GDM1 (cell line): ENCODE measurements at regions not wholly inside any gene's neighbourhood (a gene's known extent, or its start where the extent isn't known, plus 50 kb on each side); places are given as distances from the start of the nearest gene placed in this dataset.

Experiments
- DNase-seq: peaks from one replicate; lab custom pipeline; 2025; lab: John Stamatoyannopoulos, UW

DNA sequence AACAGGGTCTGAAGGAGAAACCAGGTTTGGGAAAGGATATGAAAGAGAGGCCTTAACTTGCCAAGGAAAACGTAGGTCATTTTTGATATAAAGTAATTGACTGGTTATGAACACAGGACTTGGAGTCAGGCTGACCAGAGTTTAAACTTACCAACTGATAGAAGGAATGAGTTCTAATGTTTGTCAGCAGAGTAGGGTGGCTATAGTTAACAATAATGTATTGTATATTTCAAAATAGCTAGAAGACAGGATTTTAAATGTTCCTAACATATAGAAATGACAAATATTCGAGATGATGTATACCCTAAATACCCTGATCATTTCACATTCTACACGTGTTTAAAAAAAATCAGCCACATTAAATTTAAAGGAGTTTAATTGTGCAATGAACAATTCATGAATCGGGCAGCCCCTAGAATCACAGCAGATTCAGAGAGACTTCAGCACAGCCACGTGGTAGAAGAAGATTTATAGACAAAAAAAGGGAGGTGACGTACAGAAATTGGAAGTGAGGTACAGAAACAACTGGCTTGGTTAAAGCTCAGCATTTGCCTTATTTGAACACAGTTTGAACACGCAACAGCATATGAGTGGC is 52.5 kb upstream of the PLEKHG7 start:
- no peak for DNase-seq

DNA sequence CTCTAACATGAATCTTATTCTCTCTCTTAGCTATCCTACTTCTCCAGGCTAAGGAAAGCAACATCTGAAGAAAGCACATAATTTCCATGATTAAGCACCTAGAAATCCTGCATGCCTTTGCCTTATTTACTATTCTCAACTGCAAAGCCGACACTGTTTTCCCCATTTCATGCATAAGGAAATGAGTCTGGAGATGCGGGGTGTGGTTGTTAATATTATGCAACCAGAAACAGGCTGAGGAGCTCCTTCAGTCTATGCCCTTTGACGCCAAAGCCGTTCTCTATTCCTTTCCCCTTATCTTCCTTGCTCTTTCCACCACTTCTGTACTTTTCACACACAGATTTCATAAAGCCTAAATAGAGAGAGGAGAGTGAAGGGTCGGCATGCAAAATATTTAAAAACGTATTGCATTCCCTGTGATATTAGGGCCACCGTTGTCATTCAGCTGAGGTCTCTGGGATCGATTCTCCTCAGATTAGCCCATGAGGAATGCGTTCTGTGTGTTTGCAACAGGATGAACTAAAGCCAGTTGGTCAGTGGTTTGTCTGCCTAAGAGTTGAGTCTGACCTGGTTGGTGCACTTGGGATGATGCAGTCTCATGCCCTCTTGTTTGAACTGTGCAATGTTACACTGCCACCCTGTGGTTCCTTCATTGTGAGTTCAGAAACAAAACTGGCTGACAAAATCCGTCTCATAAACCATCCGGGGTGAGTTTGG is 53.1 kb upstream of the PLEKHG7 start:
- DNase-seq: peak; percentile 36

DNA sequence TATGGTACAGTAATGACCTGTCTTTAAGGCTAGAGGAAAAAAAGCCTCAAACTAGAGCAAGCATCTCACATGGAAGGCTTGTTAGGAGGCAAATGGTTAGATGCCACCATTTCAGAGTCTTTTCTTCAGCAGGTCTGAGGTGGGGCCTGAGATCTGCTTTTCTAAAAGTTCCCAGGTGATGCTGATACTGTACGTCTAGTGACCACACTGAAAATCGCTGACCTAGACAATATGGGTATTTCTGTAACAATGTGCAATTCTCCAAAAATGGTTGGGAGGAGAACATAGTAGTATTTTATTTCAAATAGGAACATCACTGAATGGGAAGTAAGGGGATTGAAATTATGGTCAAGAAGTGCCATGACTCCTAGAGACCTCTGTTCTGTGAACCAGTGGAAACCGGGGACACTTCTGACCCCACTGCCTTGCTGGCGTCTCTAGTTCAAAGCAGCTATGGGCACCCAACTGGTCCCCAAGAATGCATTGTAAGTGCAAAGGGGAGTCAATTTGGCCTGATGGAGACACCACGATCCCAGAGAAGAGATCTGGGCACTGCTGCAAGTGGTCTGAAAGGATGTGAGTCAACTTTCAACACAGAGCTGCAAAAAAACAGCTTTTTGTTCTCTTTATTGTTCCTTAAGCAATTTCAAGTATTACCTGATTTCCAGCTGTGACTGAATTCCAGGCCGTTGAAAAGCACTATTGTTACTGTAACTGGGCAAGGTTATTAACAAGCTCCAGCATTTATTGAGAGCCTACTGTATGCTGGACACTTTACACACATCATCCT is 54.4 kb upstream of the PLEKHG7 start:
- DNase-seq: no peak

DNA sequence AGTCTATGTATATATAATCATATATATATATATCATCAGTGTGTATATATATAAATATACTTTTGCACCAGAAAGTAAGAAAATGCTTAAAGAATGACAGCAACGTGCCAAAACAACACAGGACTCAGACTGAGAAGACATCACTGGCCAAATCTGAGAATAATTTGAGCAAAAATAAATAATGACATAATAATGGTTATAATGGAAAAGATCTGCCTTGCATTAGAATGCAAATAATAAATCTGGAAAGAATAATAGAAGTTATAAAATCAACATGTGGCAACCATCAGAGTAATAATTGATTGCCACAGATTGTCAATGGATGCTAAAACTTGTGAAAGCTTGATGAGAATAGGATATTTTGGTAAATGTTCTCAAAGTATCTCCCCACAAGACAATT is 61.5 kb upstream of the PLEKHG7 start:
- DNase-seq: no peak

DNA sequence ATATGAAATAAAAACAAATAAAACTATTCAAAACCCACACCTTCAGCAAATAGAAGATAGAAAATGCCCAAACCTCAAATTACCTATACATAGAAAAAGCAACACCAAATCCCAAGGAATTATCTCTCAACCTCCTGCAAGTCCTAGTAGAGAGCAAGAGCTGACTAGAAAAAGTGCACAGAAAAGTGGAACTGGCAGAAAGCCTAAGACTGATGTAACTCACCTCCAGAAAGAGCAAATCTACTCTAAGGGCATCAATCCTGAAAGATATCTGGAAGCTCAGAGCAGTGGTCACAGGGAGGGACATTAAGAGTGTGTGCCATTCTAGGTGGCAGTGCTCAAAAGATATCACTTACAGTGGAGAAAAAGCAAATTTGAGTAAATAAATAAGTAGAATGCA is 62.1 kb upstream of the PLEKHG7 start:
- no peak for DNase-seq

DNA sequence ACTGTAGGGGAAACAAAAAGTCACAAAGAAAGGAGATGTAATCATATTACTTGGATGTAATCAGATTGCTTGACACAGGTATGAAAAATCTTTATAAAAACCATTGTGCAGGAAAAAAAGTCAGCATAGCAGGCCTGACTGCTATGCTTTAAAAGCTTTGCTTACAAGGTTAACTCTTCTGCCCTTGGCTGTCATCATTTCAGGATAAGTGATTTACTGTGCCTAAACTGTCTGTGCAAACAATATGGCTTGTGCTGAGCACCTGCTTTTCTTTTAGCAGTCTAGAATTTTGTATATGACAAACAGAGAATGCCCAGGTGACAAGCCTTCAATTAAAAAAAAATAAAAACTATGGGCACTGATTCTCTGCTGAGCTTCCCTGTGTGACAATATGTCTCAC is 63.8 kb upstream of the PLEKHG7 start:
- no peak for DNase-seq

DNA sequence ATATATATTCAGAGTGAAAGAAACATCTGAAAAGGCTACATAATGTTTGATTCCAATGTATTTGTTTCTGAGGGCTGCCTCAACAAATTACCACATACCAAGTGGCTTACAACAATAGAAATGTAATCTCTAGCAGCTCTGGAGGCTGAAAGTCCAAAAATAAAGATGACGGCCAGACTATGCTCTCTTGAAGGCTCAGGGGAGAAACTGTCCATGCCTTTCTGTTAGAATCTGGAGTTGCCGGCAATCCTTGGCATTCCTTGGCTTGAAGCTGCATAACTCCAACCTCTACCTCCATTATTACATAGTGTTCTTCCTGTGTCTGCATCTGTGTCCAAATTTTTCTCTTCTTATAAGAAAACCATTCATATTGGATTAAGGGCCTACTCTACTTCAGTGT is 68.1 kb upstream of the PLEKHG7 start:
- DNase-seq: no peak

DNA sequence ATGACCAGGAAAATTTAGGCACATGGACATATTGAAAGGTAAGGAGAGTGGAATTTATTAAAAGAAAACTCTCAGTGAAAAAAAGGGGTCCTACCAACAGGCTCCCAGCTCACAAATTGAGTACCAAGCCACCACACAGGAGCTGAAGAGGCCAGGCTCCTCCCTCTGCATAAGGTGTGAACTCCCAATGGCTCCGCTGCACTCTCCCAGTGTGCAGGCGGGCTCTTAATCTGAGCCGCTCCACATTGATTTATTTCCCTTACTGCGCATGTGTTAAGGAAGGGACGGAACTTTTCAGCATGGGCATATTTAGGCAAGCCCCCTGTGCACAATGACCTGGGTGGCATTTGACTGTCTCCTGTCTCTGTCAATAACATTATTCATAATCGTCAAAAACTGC is 68.6 kb upstream of the PLEKHG7 start:
- no peak for DNase-seq

DNA sequence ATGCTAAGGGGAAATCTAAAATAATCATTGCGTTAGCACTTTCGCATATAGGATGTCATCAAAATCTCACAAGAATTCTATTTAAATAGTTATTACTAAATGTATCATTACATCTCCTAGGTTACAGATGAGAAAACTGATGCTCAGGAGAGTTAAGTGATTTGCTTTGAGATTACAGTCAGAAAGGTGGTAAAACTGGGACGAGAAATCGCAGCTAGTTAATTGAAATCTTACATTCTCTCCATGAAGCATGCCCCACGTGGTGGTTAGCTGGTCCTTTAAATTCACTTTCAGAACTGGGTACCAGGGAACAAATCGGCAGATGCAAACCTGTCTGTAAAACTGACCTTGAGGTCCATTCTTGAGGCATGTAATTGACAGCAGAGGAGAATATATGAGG is 71.8 kb upstream of the PLEKHG7 start:
- DNase-seq: no peak

DNA sequence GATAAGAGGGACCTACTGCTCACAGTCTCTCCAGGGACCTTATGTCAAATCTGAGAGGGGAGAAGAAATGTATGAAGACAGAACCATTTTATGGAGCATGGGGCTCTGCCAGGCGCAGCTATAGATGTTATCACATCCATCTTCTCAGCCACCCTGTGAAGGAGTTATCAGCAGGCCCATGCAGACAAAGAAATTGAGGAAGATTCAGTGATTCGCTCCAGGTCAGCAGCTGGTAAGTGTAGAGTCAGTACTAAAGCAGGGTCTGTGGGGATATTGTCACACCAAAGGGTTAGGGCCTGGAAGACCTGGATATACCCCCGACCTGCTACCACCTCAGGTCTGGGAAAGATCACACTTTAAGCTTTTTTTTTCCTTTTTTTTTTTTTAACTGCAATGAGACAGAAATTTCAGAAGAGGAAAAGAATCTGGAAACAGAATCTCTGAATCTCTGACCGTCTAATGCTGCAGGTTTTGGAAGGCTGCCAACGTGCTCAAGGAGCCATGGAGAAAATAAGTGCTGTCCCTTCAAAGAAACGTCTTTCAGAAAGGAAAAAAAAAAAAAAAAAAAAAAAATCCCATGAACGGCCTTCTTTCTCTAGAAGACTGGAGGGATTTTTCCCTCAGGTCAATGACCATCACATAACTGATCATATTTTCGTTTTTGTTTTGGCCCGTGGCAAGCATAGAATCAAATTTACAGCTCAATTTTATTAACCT is 73.3 kb upstream of the PLEKHG7 start:
- no peak for DNase-seq

DNA sequence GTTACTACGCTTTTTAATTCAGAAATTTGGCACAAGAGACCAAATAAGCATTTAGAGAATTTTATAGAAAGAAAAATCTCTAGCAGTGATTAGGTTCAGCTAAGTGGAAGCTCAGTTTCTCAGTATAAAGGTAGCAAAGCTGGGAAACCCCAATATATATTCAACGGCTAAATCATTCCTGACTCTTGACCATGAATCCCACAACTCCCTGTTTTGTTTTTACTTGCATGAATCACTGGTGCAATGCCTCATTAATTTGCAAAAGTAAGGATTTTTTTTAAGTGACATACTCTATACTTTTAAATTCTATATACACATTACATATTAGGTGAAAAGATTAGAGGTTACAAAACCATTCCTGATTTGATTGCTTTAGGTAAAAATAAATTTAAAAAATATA is 74.3 kb upstream of the PLEKHG7 start:
- DNase-seq: no peak

DNA sequence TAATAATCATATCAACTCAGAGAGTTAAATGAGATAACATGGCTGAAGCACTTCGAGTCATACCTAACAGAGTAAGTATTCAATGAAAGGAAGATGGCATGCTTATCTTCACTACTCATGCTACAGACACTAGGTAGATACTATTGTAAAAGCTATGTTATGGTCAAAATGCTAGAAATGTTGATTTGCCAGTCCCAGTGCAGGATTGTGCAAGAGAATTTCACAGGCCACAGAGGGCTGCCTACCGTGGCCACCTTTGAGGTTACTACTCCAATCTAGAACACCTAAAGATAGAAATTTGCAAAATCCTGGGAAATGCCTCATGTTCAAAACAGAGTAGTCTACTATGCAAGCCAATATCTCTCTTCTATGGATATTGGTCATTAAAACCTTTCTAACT is 75.3 kb upstream of the PLEKHG7 start:
- DNase-seq: no peak

DNA sequence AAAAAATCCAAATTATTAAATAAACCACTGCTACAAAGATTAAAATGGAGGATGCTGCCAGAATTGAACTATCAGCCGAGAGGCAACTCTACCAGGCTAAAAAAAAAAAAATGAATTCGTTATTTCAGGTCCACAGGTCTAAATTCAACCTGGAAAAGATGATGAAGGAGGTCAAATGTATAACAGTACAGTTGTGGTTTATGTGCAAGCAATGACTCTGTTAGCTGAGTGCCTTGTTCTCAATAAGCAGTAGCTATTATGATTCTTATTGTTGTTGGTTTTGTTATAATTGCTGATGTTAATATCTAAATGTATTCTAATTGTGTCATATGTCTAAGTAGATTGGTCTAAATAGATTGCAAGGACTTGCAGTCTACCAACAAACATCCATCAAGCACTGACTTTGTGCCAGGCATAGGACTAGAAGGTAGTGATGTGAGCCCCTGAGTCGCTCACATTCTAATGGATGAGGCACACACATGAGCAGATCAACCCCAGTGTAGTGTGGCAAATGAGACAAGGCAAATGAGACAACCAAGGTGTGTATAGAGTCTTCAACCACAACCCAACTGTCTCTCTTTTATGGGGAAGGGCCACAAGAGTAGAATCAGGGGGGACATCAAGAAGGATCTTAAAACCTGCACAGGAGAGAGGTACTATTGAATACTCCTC is 77.0 kb upstream of the PLEKHG7 start:
- DNase-seq: no peak

DNA sequence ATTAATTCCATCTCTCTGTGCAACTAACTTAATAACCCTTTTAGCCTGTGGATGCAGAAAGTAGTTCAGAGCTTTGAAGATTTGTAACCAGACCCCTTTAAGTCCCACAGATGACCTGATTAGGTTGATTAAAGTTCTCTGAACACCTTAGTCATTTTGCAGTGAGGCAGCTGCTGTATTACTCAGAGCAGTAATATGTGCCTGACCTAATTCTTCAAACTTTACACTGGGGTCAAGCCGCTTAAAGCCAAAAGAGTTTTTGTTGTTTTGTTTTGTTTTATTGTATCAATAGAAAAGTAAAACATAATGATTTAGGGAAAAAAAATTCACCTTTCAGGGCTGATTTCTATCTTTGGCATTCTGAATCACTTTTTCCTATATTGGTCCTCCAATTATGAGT is 78.6 kb upstream of the PLEKHG7 start:
- DNase-seq: no peak

DNA sequence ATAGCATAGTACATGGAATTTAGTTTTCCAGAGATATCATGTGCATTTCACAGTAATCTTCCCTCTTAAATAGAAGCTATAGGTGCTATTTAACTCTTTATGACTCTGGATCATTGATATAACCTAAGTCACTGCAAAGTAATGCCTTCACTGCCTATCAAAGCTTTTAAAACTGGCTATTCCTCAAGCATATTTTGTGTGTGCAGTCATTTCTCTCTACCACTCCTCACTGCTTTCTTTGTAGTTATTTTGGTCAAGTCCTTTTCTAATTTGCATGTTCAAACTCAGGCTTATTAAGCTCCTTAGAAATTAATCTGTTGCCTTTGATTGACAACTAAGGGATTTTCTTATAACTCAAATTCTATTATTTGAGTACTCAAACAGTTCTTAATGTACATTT is 79.4 kb upstream of the PLEKHG7 start:
- DNase-seq: no peak

DNA sequence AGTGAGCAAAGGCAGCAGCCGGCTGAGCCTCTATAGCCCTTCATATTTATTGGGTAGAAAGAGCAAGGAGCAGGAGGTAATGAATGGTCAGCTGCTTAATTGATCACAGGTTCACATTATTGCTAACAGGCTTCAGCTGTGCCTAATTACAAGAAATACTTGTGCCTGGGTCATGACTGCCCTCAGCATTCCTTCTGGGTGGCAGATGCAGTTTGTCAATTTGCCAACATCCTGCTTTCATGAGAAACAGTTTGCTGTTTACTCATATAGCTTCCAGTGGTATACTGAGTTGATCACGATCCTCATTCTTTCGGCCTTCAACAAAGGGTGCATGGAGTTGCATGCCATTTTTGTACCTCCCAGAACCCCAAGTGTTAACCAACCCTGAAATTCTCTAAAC is 81.0 kb upstream of the PLEKHG7 start:
- DNase-seq: no peak

DNA sequence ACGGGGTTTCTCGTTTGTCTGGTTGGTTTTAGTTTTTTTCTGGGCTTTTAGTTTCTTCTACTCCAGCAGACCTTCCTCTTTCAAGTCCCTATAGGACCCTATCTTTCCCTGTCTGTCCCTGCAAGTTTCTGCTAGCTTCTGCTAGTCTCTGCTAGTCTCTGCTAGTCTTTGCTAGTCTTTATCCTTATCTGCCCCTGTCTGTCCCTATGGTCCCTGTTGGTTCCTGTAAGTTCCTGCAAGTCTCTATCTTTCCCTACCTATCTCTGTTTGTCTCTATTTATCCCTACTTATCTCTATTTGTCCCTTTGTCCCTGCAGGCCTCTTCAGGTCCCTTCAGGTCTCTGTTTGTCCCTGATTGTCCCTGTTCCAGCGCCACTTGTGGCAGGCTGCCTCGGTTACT is 81.5 kb upstream of the PLEKHG7 start:
- no peak for DNase-seq

DNA sequence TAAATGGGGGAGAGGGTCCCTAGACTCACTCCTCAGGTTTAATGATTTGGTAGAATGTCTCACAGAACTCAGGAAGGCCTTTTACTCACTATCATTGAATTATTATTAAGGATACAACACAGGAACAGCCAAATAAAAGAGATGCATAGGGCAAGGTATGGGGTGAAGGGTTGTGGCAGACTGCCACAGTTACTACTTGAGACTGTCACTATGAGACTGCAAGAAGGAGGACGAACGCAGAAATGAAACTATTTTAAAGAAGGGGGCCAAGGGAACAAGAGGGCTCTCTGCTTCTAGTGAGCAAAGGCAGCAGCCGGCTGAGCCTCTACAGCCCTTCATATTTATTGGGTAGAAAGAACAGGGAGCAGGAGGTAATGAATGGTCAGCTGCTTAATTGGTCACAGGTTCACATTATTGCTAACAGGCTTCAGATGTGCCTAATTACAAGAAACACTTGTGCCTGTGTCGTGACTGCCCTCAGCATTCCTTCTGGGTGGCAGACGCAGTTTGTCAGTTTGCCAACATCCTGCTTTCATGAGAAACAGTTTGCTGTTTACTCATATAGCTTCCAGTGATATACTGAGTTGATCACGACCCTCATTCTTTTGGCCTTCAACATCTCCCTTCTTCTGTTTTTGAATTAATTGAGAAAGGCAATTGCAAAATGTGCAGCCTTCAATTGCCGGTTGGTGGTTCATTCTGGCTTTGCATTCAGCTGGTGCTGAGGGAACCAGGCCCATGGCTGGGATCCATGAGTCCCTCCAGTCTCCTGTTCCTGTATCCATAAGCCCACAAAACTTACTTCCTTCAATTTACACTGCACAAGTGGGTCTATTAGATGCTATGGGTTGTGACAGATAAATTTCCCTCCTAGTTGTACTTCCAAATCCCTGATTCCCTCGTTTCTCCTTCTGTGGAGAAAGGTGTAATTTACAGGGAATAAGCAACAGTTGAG is 82.8 kb upstream of the PLEKHG7 start:
- DNase-seq: no peak

DNA sequence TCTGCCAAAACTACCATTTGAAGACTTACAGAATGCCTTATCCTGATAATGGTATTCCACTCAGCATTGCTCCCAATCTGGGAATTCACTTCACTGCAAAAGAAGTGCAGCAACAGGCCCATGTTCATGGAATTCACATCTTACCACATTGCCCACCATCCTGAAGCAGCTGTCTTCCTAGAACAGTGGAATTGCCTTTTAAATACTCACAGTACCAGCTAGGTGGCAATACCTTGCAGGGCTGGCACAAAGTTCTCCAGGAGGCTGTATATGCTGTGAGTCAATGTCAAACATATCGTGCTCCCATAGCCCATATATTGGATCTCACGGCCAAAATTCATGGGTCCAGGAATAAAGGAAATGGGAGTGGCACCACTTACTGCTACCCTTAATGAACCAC is 83.8 kb upstream of the PLEKHG7 start:
- no peak for DNase-seq

DNA sequence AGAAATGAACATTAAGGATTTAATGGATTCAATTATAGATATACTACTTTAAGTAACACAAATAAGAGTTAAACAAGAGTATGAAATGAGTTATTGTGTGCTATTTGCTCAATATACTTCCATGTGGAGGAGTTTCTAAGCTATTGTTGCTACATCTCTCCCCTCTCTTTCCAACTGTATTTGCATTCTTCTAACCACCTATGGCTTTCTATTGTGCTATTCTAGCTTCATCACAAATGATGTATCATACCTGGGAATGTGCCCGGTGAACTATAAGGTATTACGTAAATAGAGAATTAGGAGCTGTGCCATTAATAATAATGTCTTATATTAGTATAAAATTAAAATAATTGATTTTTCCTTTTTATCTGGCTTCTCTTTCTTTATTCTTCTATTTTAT is 87.1 kb upstream of the PLEKHG7 start:
- no peak for DNase-seq

DNA sequence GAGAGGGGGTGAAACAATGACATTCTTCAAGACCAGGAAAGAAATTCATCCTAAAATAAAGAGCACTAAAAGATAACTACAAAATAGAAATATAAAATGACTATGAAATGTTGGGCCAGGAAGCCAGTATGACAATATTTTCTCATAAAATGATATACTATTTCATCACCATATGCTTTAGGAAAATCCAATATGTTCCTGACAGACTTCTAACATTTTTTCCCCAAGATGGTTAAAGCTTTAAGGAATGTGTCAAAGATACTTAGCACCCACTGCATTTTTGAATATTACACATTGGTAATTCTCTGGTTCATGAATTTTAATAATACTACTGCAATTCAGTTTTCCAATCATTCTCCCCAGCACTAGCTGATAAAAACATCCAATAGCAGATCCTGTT is 87.7 kb upstream of the PLEKHG7 start:
- no peak for DNase-seq
